Lung (tissue), 11 donors: ENCODE measurements at regions not wholly inside any gene's neighbourhood (a gene's known extent, or its start where the extent isn't known, plus 50 kb on each side); places are given as distances from the start of the nearest gene placed in this dataset.
"Not testable (repeated sequence)": the region's sequence is repeated elsewhere in the genome, so short reads cannot be mapped to it uniquely, and the experiment has no call there.

ENCODE experiments used
- ATAC-seq: fragments of 200-7000 bp; cut with Tn5 transposase; one replicate; pipeline ENCODE4 v1.9.1; 2020; ENCODE audit warnings: moderate number of reproducible peaks; ENCODE audit not compliant: insufficient read depth, low FRiP score
- DNase-seq, 3 donors: peaks; one replicate each; pipeline ENCODE4 v3.0.0-alpha.2; 2013 to 2017
- H3K27ac ChIP-seq, 2 donors: one replicate each; pipeline ENCODE4 v1.5.1; 2013; ENCODE audit warnings: mild to moderate bottlenecking in 2 of 2, moderate library complexity in 2 of 2, control low read depth in 1 of 2, inconsistent platforms in 1 of 2, low read depth in 1 of 2, low read length in 1 of 2
- H3K27me3 ChIP-seq, 3 donors: one replicate each; pipeline ENCODE4 v1.5.1; 2013; ENCODE audit warnings: low read length in 2 of 3; ENCODE audit not compliant: control insufficient read depth in 3 of 3, insufficient read depth in 3 of 3
- H3K36me3 ChIP-seq, 4 donors: one replicate each; pipeline ENCODE4 v1.5.1; 2013; ENCODE audit warnings: low read length in 4 of 4, mild to moderate bottlenecking in 1 of 4, moderate library complexity in 1 of 4; ENCODE audit not compliant: control insufficient read depth in 4 of 4, insufficient read depth in 4 of 4
- H3K4me1 ChIP-seq, 5 donors: one replicate each; pipeline ENCODE4 v1.5.1; 2013; ENCODE audit warnings: low read length in 5 of 5, mild to moderate bottlenecking in 2 of 5, moderate library complexity in 1 of 5; ENCODE audit not compliant: control insufficient read depth in 5 of 5, insufficient read depth in 5 of 5
- H3K4me3 ChIP-seq: one replicate; pipeline ENCODE4 v1.5.1; 2013; ENCODE audit warnings: mild to moderate bottlenecking, control low read depth, moderate library complexity
- H3K9ac ChIP-seq, 2 donors: one replicate each; pipeline ENCODE4 v1.5.1; 2013; ENCODE audit warnings: low read length in 2 of 2, control low read depth in 1 of 2; ENCODE audit not compliant: insufficient read depth in 1 of 2
- H3K9me3 ChIP-seq, 4 donors: one replicate each; pipeline ENCODE4 v1.5.1; 2013; ENCODE audit warnings: low read length in 3 of 4, mild to moderate bottlenecking in 1 of 4, moderate library complexity in 1 of 4; ENCODE audit not compliant: control insufficient read depth in 4 of 4, insufficient read depth in 3 of 4
- CTCF ChIP-seq: IDR thresholded peaks from 2 replicates; pipeline ENCODE4 v1.5.1; 2012; ENCODE audit warnings: mild to moderate bottlenecking; ENCODE audit errors: control extremely low read depth, extremely low read depth
- WGBS, 2 donors: extraction: QIAGEN DNeasy Blood & Tissue Kit; methylation state at CpG; one replicate each; pipeline ENCODE4 v1.1.7; 2013; 5-methylcytosine and 5-hydroxymethylcytosine counted together
- donor health status: control.
- donor health status: control.
- donor health status: Bipolar disorder and iron deficiency.
- donor health status: healthy.
- donor health status: DM: yes; HTN: yes; CAD: no.

GRCh38 chr6:145278163-145278807 is 457.0 kb downstream of the EPM2A start:
- ATAC-seq (no peak), DNase-seq (no peak)
- Histone ChIP-seq H3K27ac (no peak overlapping the region), H3K4me1 (peaks cover 0 to 4% (median 0%) of the 10 kb centered on the region in 5 donors), H3K27me3 (no peaks in the 10 kb centered on the region), H3K36me3 (no peaks in the 10 kb centered on the region), H3K4me3 (no peak overlapping the region), H3K9ac (no peak overlapping the region), H3K9me3 (no peaks in the 10 kb centered on the region)
- WGBS, 2 donors: 92% methylated on average over 2 of the region's 2 CpGs
- TF ChIP-seq CTCF: no peak

- Histone ChIP-seq H3K9me3 (no peaks in the 10 kb centered on the region), H3K4me1 (peaks cover 0 to 4% (median 0%) of the 10 kb centered on the region in 5 donors), H3K27me3 (no peaks in the 10 kb centered on the region), H3K9ac (no peak overlapping the region), H3K27ac (no peak overlapping the region), H3K36me3 (no peaks in the 10 kb centered on the region), H3K4me3 (no peak overlapping the region)
- ATAC-seq (no peak), DNase-seq (no peak)
- no peak for TF ChIP-seq CTCF
- WGBS, 2 donors: 88 to 96% methylated on average over 1 of the region's 1 CpG
These were observed 455.8 kb downstream of the EPM2A start for GRCh38 chr6:145279551-145279950.

GRCh38 chr6:145279993-145280392 is 455.3 kb downstream of the EPM2A start:
- Histone ChIP-seq H3K9me3 (no peaks in the 10 kb centered on the region), H3K36me3 (no peaks in the 10 kb centered on the region), H3K27ac (no peak overlapping the region), H3K9ac (no peak overlapping the region), H3K4me3 (no peak overlapping the region), H3K4me1 (peaks cover 0 to 4% (median 0%) of the 10 kb centered on the region in 5 donors), H3K27me3 (no peaks in the 10 kb centered on the region)
- WGBS, 2 donors: 73 to 91% methylated on average over 2 of the region's 2 CpGs
- no peak for ATAC-seq
- no peak for TF ChIP-seq CTCF
- DNase-seq: peak in 1 of 3 donors; percentile 7

GRCh38 chr6:145283209-145283608 is 452.1 kb downstream of the EPM2A start:
- WGBS, 2 donors: 71 to 80% methylated on average over 6 of the region's 6 CpGs
- H3K27ac ChIP-seq, H3K9me3 ChIP-seq, ATAC-seq, H3K4me3 ChIP-seq, H3K36me3 ChIP-seq, DNase-seq, H3K27me3 ChIP-seq, H3K4me1 ChIP-seq, H3K9ac ChIP-seq: not testable (repeated sequence)
